Esophagus (tissue), 2 donors: ENCODE measurements at regions not wholly inside any gene's neighbourhood (a gene's known extent, or its start where the extent isn't known, plus 50 kb on each side); places are given as distances from the start of the nearest gene placed in this dataset.

Experiments used
- H3K27ac ChIP-seq, 2 donors: one replicate each; pipeline ENCODE4 v1.5.1; 2013; ENCODE audit warnings: low read depth in 2 of 2, mild to moderate bottlenecking in 2 of 2, inconsistent platforms in 1 of 2, low read length in 1 of 2, moderate library complexity in 1 of 2
- H3K27me3 ChIP-seq, 2 donors: one replicate each; pipeline ENCODE4 v1.6.1; 2013; ENCODE audit warnings: low read length in 2 of 2, control low read depth in 1 of 2, mild to moderate bottlenecking in 1 of 2; ENCODE audit not compliant: insufficient read depth in 2 of 2, control insufficient read depth in 1 of 2
- H3K36me3 ChIP-seq, 2 donors: one replicate each; pipeline ENCODE4 v1.6.1; 2013; ENCODE audit warnings: low read length in 1 of 2; ENCODE audit not compliant: control insufficient read depth in 2 of 2, insufficient read depth in 2 of 2
- H3K4me1 ChIP-seq, 2 donors: one replicate each; pipeline ENCODE4 v1.6.1; 2013; ENCODE audit warnings: low read length in 1 of 2; ENCODE audit not compliant: control insufficient read depth in 2 of 2, insufficient read depth in 2 of 2
- H3K4me3 ChIP-seq, 2 donors: one replicate each; pipeline ENCODE4 v1.5.1; 2013; ENCODE audit warnings: low read length in 2 of 2, mild to moderate bottlenecking in 2 of 2, low read depth in 1 of 2, moderate library complexity in 1 of 2
- H3K9me3 ChIP-seq, 2 donors: one replicate each; pipeline ENCODE4 v1.6.1; 2013; ENCODE audit warnings: mild to moderate bottlenecking in 2 of 2, low read depth in 1 of 2, low read length in 1 of 2, moderate library complexity in 1 of 2; ENCODE audit not compliant: control insufficient read depth in 2 of 2, insufficient read depth in 1 of 2
- WGBS, 2 donors: extraction: QIAGEN DNeasy Blood & Tissue Kit; methylation state at CpG; one replicate each; pipeline ENCODE4 v1.1.7; 2013; 5-methylcytosine and 5-hydroxymethylcytosine counted together
- donor health status: healthy with polysubstance abuse.
- donor health status: Bipolar disorder and iron deficiency.

GRCh38 chr2:21392649-21393048, 268.9 kb downstream of the TDRD15 start:
- Histone ChIP-seq H3K4me1 (no peaks in the 10 kb centered on the region), H3K27ac (no peak overlapping the region), H3K4me3 (no peak overlapping the region), H3K36me3 (no peaks in the 10 kb centered on the region), H3K9me3 (no peaks in the 10 kb centered on the region), H3K27me3 (no peaks in the 10 kb centered on the region)
- WGBS, 2 donors: 25 to 27% methylated on average over 4 of the region's 4 CpGs

GRCh38 chr2:21393173-21393572, 269.4 kb downstream of the TDRD15 start:
- H3K9me3 ChIP-seq: no peaks in the 10 kb centered on the region
- H3K36me3 ChIP-seq: no peaks in the 10 kb centered on the region
- H3K4me3 ChIP-seq: no peak overlapping the region
- H3K27me3 ChIP-seq: no peaks in the 10 kb centered on the region
- WGBS, 2 donors: 31 to 35% methylated on average over 5 of the region's 5 CpGs
- H3K27ac ChIP-seq: no peak overlapping the region
- H3K4me1 ChIP-seq: no peaks in the 10 kb centered on the region

- H3K27ac ChIP-seq: no peak overlapping the region
- no peak overlapping the region for H3K4me3 ChIP-seq
- H3K36me3 ChIP-seq: no peaks in the 10 kb centered on the region
- H3K9me3 ChIP-seq: no peaks in the 10 kb centered on the region
- H3K4me1 ChIP-seq: no peaks in the 10 kb centered on the region
- no peaks in the 10 kb centered on the region for H3K27me3 ChIP-seq
- 80 to 81% methylated on average over 4 of the region's 4 CpGs for WGBS, 2 donors
Measured at GRCh38 chr2:21395366-21395765, 271.6 kb downstream of the TDRD15 start.

- no peak overlapping the region for H3K4me3 ChIP-seq
- H3K27ac ChIP-seq: no peak overlapping the region
- no peaks in the 10 kb centered on the region for H3K4me1 ChIP-seq
- no peaks in the 10 kb centered on the region for H3K36me3 ChIP-seq
- H3K27me3 ChIP-seq: no peaks in the 10 kb centered on the region
- H3K9me3 ChIP-seq: no peaks in the 10 kb centered on the region
- WGBS, 2 donors: 73 to 81% methylated on average over 2 of the region's 2 CpGs
Measured at GRCh38 chr2:21396252-21396651, 272.5 kb downstream of the TDRD15 start.

GRCh38 chr2:21401022-21401698, 277.4 kb downstream of the TDRD15 start:
- Histone ChIP-seq H3K27me3 (no peaks in the 10 kb centered on the region), H3K9me3 (peaks cover 0 to 3% of the 10 kb centered on the region in 2 donors), H3K27ac (no peak overlapping the region), H3K36me3 (no peaks in the 10 kb centered on the region), H3K4me3 (no peak overlapping the region), H3K4me1 (no peaks in the 10 kb centered on the region)
- WGBS, 2 donors: 85 to 90% methylated on average over 4 of the region's 4 CpGs

GRCh38 chr2:21404137-21404536, 280.4 kb downstream of the TDRD15 start:
- Histone ChIP-seq H3K4me1 (no peaks in the 10 kb centered on the region), H3K4me3 (no peak overlapping the region), H3K9me3 (peaks cover 0 to 3% of the 10 kb centered on the region in 2 donors), H3K36me3 (no peaks in the 10 kb centered on the region), H3K27ac (no peak overlapping the region), H3K27me3 (no peaks in the 10 kb centered on the region)
- WGBS, 2 donors: 51 to 65% methylated on average over 4 of the region's 4 CpGs

- no peaks in the 10 kb centered on the region for H3K36me3 ChIP-seq
- 71 to 78% methylated on average over 7 of the region's 7 CpGs for WGBS, 2 donors
- peaks cover 0 to 3% of the 10 kb centered on the region in 2 donors for H3K9me3 ChIP-seq
- no peaks in the 10 kb centered on the region for H3K4me1 ChIP-seq
- no peaks in the 10 kb centered on the region for H3K27me3 ChIP-seq
- no peak overlapping the region for H3K4me3 ChIP-seq
- H3K27ac ChIP-seq: no peak overlapping the region
Measured at GRCh38 chr2:21404827-21405625, 281.3 kb downstream of the TDRD15 start.

GRCh38 chr2:21406386-21406785, 282.6 kb downstream of the TDRD15 start:
- H3K4me3 ChIP-seq: no peak overlapping the region
- no peaks in the 10 kb centered on the region for H3K27me3 ChIP-seq
- WGBS, 2 donors: 85 to 89% methylated on average over 1 of the region's 1 CpG
- no peaks in the 10 kb centered on the region for H3K4me1 ChIP-seq
- H3K36me3 ChIP-seq: no peaks in the 10 kb centered on the region
- peaks cover 0 to 3% of the 10 kb centered on the region in 2 donors for H3K9me3 ChIP-seq
- H3K27ac ChIP-seq: no peak overlapping the region

- Histone ChIP-seq H3K9me3 (peaks cover 0 to 3% of the 10 kb centered on the region in 2 donors), H3K4me1 (no peaks in the 10 kb centered on the region), H3K27me3 (no peaks in the 10 kb centered on the region), H3K36me3 (no peaks in the 10 kb centered on the region), H3K27ac (no peak overlapping the region), H3K4me3 (no peak overlapping the region)
- 59 to 69% methylated on average over 3 of the region's 3 CpGs for WGBS, 2 donors
Measured at GRCh38 chr2:21406911-21407310, 283.1 kb downstream of the TDRD15 start.

- no peaks in the 10 kb centered on the region for H3K27me3 ChIP-seq
- H3K27ac ChIP-seq: no peak overlapping the region
- H3K4me3 ChIP-seq: no peak overlapping the region
- 69 to 71% methylated on average over 1 of the region's 1 CpG for WGBS, 2 donors
- H3K36me3 ChIP-seq: no peaks in the 10 kb centered on the region
- peaks cover 0 to 3% of the 10 kb centered on the region in 2 donors for H3K9me3 ChIP-seq
- no peaks in the 10 kb centered on the region for H3K4me1 ChIP-seq
Measured at GRCh38 chr2:21407851-21408250, 284.1 kb downstream of the TDRD15 start.
